ENCODE measurements at regions not wholly inside any gene's neighbourhood (a gene's known extent, or its start where the extent isn't known, plus 50 kb on each side); places are given as distances from the start of the nearest gene placed in this dataset.

- no peaks in the 10 kb centered on the region for H3K9me3 Mint-ChIP-seq
- H3K36me3 Mint-ChIP-seq (ENCODE audit: low read depth): no peaks in the 10 kb centered on the region
- H3K27ac Mint-ChIP-seq: no peak overlapping the region
- H3K27me3 Mint-ChIP-seq (ENCODE audit: low read depth): peaks cover 8% of the 10 kb centered on the region
- H3K4me1 Mint-ChIP-seq (ENCODE audit: low read depth): no peaks in the 10 kb centered on the region
- H3K4me3 Mint-ChIP-seq: no peak overlapping the region
Observed at GRCh38 chr3:150110097-150110496, 139.4 kb upstream of the PFN2 start.

DNA sequence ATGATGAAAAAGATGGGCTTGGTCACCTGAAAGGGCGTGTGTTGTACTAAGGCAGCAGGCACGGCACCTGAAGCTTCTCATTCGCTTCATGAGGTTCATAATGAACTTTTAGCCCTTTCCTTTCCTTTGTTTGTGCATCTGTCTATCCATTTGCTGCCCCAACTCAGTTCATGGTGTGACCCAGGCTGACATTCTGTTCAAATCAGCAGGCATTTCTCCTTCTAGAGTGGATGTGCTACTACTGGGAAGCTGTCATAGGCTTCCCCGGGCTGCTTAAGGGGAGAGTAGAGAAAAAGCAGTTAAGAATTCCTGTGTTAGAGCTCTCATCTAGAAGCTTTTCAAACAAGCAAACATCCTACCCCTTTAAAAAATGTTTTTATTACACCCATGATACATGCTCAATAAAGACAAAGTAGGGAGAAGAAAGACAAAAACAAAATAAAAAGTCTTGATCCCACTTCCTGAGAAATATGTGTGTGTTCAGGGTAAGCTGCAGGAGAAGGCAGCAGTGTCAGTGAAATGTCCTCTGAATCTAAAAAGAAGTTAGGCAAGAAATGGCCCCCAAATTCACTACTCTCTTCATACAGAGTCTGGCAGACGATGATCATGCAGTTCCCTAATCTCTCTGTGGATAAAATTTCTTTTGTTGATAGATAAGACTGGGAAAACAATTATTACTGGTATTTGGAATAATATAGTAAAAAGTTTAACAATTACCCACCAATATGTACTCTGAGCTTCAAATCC is 136.9 kb upstream of the PFN2 start:
- H3K4me1 Mint-ChIP-seq (ENCODE audit: low read depth): no peaks in the 10 kb centered on the region
- H3K36me3 Mint-ChIP-seq (ENCODE audit: low read depth): no peaks in the 10 kb centered on the region
- H3K27ac Mint-ChIP-seq: no peak overlapping the region
- no peak overlapping the region for H3K4me3 Mint-ChIP-seq
- H3K9me3 Mint-ChIP-seq: no peaks in the 10 kb centered on the region
- H3K27me3 Mint-ChIP-seq (ENCODE audit: low read depth): peaks cover 8% of the 10 kb centered on the region

GRCh38 chr3:150106740-150107428 is 136.2 kb upstream of the PFN2 start:
- Mint-ChIP-seq H3K27ac (no peak overlapping the region), H3K27me3 (ENCODE audit: low read depth) (peaks cover 8% of the 10 kb centered on the region), H3K9me3 (peaks cover under 1% of the 10 kb centered on the region), H3K36me3 (ENCODE audit: low read depth) (no peaks in the 10 kb centered on the region), H3K4me1 (ENCODE audit: low read depth) (no peaks in the 10 kb centered on the region), H3K4me3 (no peak overlapping the region)

DNA sequence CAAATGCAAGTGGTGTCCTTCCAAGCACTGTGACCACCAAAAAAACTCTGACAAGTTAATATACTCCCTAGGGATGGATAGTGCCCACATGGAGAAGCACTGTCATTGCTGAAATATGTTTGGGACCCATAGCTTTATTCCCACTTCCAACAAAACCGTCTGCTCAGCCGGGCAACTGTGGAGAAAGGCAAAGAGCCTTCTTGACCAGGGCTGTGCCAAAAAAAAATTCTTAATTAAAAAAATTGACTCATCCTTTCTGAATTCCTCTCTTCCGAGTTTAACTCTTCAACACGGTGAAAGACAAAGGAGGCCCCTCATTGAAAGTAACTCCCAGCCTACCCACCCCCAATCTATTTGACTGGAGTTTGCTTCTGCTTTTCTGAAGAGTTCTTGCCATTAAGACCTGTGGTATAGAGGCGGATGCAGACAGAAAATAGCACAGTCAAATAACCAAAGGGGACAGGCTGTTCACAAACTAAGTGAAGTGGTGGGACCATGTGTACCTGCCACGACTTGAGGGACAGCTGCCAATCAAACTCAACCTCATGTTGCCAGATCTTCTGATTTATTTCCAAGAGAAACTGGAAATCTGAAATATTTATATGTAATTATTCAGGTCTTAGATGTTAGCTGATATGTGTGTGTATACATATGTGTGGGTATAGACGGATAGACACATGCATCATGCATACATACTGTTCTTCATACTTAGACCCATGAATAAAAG is 135.4 kb upstream of the PFN2 start:
- no peak overlapping the region for H3K4me3 Mint-ChIP-seq
- no peak overlapping the region for H3K27ac Mint-ChIP-seq
- H3K27me3 Mint-ChIP-seq (ENCODE audit: low read depth): peaks cover 10% of the 10 kb centered on the region
- no peaks in the 10 kb centered on the region for H3K36me3 Mint-ChIP-seq (ENCODE audit: low read depth)
- no peaks in the 10 kb centered on the region for H3K4me1 Mint-ChIP-seq (ENCODE audit: low read depth)
- H3K9me3 Mint-ChIP-seq: peaks cover 4% of the 10 kb centered on the region

- Mint-ChIP-seq H3K4me1 (ENCODE audit: low read depth) (no peaks in the 10 kb centered on the region), H3K27me3 (ENCODE audit: low read depth) (peaks cover 10% of the 10 kb centered on the region), H3K4me3 (no peak overlapping the region), H3K27ac (no peak overlapping the region), H3K9me3 (peaks cover 6% of the 10 kb centered on the region), H3K36me3 (ENCODE audit: low read depth) (no peaks in the 10 kb centered on the region)
Observed at GRCh38 chr3:150105025-150105424, 134.3 kb upstream of the PFN2 start.

DNA sequence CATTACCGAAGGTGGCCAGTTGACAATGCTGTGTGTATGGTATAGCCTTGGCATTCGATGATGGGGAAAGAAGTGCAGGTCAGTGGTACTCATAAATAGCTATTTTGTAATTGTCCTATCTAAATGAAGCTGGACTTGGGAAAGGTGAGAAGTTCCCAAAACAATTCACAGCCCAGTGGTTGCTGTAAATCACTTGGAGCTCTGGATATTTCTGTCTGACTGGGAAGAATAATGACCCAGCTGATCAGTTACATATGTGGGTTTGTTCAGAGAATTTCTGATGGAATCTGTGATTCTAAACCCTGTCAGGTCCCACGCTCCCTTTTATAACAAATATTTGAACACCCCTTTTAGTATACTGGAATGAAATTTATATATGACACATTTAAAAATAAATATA is 133.9 kb upstream of the PFN2 start:
- no peaks in the 10 kb centered on the region for H3K4me1 Mint-ChIP-seq (ENCODE audit: low read depth)
- H3K36me3 Mint-ChIP-seq (ENCODE audit: low read depth): no peaks in the 10 kb centered on the region
- H3K27ac Mint-ChIP-seq: no peak overlapping the region

GRCh38 chr3:150101016-150101415 is 130.3 kb upstream of the PFN2 start:
- peaks cover 4% of the 10 kb centered on the region for H3K4me1 Mint-ChIP-seq (ENCODE audit: low read depth)
- H3K4me3 Mint-ChIP-seq: no peak overlapping the region
- no peaks in the 10 kb centered on the region for H3K36me3 Mint-ChIP-seq (ENCODE audit: low read depth)
- H3K9me3 Mint-ChIP-seq: peaks cover 6% of the 10 kb centered on the region
- H3K27ac Mint-ChIP-seq: no peak overlapping the region
- H3K27me3 Mint-ChIP-seq (ENCODE audit: low read depth): peaks cover 3% of the 10 kb centered on the region

More for the DNA sequence above, 133.9 kb upstream of the PFN2 start:
- Mint-ChIP-seq H3K9me3 (peaks cover 6% of the 10 kb centered on the region), H3K27me3 (ENCODE audit: low read depth) (peaks cover 10% of the 10 kb centered on the region), H3K4me3 (no peak overlapping the region)

GRCh38 chr3:150098621-150099020 is 127.9 kb upstream of the PFN2 start:
- peaks cover 4% of the 10 kb centered on the region for H3K4me1 Mint-ChIP-seq (ENCODE audit: low read depth)
- H3K9me3 Mint-ChIP-seq: peaks cover 6% of the 10 kb centered on the region
- no peak overlapping the region for H3K27ac Mint-ChIP-seq
- H3K4me3 Mint-ChIP-seq: no peak overlapping the region
- H3K36me3 Mint-ChIP-seq (ENCODE audit: low read depth): no peaks in the 10 kb centered on the region
- H3K27me3 Mint-ChIP-seq (ENCODE audit: low read depth): peaks cover 3% of the 10 kb centered on the region

- H3K4me1 Mint-ChIP-seq (ENCODE audit: low read depth): peaks cover 4% of the 10 kb centered on the region
- H3K4me3 Mint-ChIP-seq: no peak overlapping the region
- no peak overlapping the region for H3K27ac Mint-ChIP-seq
- H3K36me3 Mint-ChIP-seq (ENCODE audit: low read depth): no peaks in the 10 kb centered on the region
- peaks cover 6% of the 10 kb centered on the region for H3K9me3 Mint-ChIP-seq
- peaks cover 7% of the 10 kb centered on the region for H3K27me3 Mint-ChIP-seq (ENCODE audit: low read depth)
Observed at GRCh38 chr3:150097588-150097890, 126.8 kb upstream of the PFN2 start.

GRCh38 chr3:150096700-150097587 is 126.2 kb upstream of the PFN2 start:
- Mint-ChIP-seq H3K4me3 (no peak overlapping the region), H3K27ac (no peak overlapping the region), H3K9me3 (peaks cover 6% of the 10 kb centered on the region), H3K27me3 (ENCODE audit: low read depth) (peaks cover 7% of the 10 kb centered on the region), H3K4me1 (ENCODE audit: low read depth) (peaks cover 4% of the 10 kb centered on the region), H3K36me3 (ENCODE audit: low read depth) (no peaks in the 10 kb centered on the region)

DNA sequence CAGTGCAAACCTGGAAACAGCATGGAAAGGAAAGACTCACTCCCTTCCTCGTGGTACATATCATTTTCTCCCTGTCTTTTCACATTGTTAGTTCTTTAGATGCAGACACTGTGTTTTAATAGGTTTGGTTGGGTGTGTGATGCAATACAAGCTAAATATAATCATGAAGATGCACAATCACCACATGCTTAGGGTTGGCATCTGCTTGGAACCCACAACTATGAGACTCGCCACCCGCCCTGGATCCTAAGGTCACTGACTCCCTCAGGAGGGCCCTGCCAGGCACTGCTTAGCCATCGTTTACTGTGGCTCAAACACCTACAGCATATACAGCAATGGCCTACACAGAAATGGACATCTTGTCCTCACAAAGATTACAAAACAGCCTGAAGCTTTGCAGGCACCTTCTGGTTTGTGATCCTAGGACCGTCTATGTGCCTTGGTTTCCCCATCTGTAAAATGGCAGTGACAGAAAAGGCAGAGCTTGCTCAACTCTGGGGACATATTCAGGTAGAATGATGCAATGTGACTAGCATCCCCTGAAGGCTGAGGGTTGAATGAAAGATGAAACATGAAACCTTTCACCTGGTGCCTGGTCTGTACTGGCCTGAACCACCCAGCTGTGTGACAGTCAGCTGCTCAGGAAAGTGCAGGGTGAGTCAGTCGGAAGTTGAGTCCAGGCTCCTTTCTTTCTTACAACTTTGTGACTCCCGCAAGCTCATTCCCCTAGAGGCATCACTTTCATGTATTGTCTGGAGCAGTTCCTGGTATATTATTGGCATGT is 123.6 kb upstream of the PFN2 start:
- H3K36me3 Mint-ChIP-seq (ENCODE audit: low read depth): no peaks in the 10 kb centered on the region
- no peak overlapping the region for H3K27ac Mint-ChIP-seq
- H3K9me3 Mint-ChIP-seq: no peaks in the 10 kb centered on the region
- H3K27me3 Mint-ChIP-seq (ENCODE audit: low read depth): peaks cover 4% of the 10 kb centered on the region
- no peak overlapping the region for H3K4me3 Mint-ChIP-seq
- peaks cover 4% of the 10 kb centered on the region for H3K4me1 Mint-ChIP-seq (ENCODE audit: low read depth)

DNA sequence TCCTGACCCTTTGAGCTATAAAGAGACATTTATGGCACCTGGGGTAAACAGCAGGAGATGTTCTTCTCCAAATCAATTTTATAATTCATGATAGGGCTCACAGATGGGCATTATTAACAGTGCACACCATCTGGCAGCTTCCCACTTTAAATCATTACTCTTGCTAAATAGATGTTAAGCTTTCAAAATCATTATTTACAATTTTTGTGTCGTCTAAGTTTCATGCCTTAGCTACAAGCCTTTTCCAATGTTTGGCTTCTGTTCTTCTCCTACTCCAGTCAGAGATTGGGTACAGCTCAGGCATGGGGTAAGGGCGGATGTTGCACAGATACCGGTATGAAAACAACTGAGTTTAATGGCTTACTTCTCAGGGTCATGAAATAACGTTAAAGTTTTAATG is 120.9 kb upstream of the PFN2 start:
- Mint-ChIP-seq H3K27ac (no peak overlapping the region), H3K4me3 (no peak overlapping the region), H3K9me3 (no peaks in the 10 kb centered on the region), H3K4me1 (ENCODE audit: low read depth) (no peaks in the 10 kb centered on the region), H3K36me3 (ENCODE audit: low read depth) (no peaks in the 10 kb centered on the region), H3K27me3 (ENCODE audit: low read depth) (peaks cover 4% of the 10 kb centered on the region)

- Mint-ChIP-seq H3K4me1 (ENCODE audit: low read depth) (no peaks in the 10 kb centered on the region), H3K4me3 (no peak overlapping the region), H3K27me3 (ENCODE audit: low read depth) (peaks cover 4% of the 10 kb centered on the region), H3K9me3 (no peaks in the 10 kb centered on the region), H3K36me3 (ENCODE audit: low read depth) (no peaks in the 10 kb centered on the region), H3K27ac (no peak overlapping the region)
Observed at GRCh38 chr3:150090877-150091276, 120.2 kb upstream of the PFN2 start.

- no peak overlapping the region for H3K4me3 Mint-ChIP-seq
- no peaks in the 10 kb centered on the region for H3K9me3 Mint-ChIP-seq
- H3K36me3 Mint-ChIP-seq (ENCODE audit: low read depth): no peaks in the 10 kb centered on the region
- H3K4me1 Mint-ChIP-seq (ENCODE audit: low read depth): no peaks in the 10 kb centered on the region
- no peak overlapping the region for H3K27ac Mint-ChIP-seq
- peaks cover 4% of the 10 kb centered on the region for H3K27me3 Mint-ChIP-seq (ENCODE audit: low read depth)
Observed at GRCh38 chr3:150090006-150090405, 119.3 kb upstream of the PFN2 start.
